8988T (cell line): ENCODE measurements at regions not wholly inside any gene's neighbourhood (a gene's known extent, or its start where the extent isn't known, plus 50 kb on each side); places are given as distances from the start of the nearest gene placed in this dataset.

Experiments
- DNase-seq: peaks from one replicate; pipeline ENCODE4 v3.0.0; 2011

DNA sequence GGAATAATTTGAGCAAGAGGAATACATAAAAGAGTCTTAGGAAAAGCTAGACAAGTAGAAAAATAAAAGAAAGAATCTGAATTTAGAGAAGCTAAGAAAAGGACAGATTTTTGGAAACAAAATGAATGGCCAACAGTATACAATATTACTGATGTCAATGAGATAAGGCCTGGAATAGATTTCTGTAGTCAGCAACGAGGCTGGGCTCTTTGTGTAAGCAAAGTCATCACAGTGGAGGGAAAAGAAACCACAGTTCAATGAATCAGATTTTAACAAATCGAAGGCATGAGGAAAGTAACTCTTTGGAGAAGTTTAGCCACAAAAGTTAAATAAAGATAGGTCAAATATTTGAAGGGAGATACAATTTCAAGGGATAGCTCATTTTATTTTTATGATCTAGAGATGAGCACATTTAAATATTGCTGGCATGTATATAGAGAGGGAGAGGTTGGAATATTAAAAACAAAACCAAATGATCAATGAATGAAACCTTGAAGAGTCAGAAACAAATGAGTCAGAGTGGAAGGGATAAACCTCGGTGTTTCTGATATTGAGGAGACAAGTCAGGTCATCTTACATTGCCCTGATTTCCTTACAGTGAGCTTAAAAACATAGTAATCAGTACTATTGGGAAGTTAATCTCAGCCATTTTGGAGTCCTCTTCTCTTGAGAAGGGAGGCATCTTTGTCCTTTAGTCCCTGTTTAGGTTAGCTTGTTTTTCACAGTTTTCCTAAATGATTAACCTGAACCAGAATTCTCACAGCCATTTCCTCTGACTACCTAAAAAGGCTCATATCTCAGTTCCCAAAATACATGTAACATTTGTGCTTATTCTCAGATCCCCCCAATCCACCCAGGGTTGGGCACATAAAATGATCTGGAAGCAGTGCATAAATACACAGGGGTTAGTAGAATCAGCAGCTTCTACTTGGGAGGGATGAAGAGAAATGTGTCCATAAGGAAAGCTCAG lies 620.0 kb upstream of the B3GALT2 start:
- DNase-seq, result no peak

DNA sequence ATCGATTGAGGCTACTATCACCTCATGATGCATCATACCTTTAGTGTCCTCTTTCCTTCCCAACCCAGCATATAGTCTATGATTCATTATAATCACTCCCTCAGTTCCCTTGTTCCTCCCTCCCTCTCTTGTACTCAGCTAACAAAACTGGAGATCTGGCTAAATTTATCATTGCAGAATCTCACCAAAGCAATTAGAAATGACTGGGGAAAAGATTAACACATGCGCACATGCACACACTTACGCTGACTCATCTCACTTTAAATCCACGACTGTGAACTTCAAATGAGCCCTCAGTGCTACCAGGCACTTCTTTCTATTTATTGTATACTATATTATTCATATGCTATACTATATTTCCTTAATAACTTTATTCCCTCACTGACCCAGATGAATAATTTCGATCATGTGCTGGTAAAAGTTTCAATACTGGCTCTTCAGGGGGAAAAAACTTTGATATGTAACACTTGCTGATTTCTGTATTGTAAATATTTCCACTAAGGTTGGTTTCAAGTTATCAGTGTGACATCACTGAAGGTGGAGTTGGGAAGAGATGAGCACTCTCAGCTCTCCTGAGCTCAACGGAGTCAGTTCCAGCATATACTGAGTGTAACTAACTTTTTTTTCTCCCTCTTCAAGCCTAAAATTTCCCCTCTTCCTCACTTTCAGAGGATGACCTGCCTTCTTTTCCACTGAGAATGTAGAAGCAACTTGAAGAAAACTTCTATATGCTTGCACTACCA lies 613.7 kb upstream of the B3GALT2 start:
- no peak for DNase-seq

DNA sequence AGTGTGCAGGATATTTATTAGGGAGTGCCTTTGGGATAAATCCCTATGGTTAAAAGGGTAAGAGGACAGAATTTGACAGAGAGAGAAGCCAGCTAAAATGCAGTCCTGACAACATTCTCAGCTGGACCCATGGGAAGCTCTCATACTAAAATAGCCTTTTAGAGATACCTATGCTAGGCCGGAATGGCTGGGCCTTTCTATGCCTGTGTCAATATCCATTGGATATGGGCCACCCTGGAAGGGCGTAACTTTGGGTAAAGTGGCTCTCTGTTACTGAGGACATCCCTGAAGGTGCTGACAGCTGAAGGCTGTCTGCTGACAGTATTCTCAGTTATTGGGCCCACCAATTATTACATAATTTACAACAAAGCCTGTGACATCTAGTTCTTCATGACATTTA lies 613.0 kb upstream of the B3GALT2 start:
- no peak for DNase-seq

DNA sequence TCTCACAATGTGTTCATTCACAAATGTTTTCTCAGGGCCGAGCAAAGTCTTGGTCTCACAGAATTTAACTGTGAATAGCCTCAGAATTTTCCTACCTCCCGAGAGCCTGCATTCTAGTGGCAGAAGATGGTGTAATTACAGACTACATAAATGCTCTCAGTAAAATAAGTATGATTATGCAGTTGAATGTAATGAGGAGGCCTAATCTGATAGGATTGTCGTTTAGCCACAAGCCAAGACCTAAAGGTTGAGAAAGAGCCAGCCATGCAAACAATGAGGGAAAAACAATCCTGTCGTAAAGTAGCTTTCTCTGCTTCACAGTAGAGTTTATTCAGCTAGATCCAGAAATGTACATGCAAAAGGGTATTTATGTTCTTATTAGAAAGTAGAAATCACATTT lies 607.8 kb upstream of the B3GALT2 start:
- no peak for DNase-seq

DNA sequence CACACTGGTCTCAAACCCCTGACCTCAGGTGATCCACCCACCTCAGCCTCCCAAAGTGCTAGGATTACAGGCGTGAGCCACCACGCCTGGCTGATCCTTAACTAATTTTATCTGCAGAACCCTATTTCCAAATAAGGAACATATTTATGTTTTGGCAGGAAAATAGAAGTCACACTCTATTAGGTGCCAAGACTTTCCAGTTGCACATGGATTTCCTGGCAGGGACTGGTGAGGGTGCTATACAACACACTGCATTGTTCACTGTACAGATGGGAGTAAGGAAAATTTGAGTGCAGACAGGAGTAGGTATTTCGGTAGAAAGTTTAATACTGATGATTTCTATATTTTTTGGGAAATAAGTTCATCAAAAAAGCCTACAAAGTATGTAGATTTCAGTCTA lies 605.3 kb upstream of the B3GALT2 start:
- DNase-seq, result no peak

DNA sequence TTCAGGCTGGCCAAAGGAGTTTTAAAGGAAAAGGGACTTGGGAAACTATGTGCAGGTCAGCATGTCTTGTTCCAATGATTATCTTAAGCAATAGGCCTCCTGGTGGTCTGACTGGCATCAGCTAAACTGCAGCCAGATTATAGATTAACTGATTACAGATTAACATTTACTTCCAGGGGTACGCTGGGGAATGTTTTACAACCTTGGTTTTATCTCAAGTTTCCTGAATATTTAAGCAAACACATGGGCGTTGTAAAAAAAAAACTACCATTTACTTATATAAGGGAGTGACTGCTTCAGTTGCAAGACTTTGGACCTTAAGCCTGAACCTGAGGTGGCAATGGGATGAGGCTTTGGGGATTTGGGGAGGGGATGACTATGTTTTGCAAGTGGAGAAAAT lies 600.6 kb upstream of the B3GALT2 start:
- DNase-seq, result no peak

DNA sequence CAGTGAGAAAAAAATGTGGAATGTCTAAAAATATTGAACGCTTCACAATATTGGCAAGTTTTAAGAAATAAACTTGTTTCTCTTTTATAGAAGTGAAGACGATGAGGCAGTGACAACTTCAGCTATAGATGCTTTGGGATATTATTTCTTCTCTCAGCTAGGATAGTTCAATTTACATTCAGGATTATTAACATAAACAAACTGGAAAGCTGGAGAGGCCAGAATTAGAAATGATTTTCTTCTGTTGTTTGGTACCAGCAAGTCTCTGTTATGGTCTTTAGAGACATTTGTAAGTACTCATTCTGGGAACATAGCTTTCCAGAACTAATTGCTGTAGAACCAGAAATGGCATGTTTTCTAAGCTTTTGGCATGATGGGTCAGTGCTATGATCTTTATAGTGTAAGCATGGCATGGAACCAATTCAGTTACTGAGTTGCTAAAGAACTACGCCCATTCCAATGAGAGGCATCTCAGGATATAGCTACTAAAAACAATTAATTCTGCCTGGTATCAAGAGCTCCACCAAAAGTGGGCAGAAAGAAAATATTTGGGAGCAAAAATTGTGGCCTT lies 599.5 kb upstream of the B3GALT2 start:
- DNase-seq, result no peak

DNA sequence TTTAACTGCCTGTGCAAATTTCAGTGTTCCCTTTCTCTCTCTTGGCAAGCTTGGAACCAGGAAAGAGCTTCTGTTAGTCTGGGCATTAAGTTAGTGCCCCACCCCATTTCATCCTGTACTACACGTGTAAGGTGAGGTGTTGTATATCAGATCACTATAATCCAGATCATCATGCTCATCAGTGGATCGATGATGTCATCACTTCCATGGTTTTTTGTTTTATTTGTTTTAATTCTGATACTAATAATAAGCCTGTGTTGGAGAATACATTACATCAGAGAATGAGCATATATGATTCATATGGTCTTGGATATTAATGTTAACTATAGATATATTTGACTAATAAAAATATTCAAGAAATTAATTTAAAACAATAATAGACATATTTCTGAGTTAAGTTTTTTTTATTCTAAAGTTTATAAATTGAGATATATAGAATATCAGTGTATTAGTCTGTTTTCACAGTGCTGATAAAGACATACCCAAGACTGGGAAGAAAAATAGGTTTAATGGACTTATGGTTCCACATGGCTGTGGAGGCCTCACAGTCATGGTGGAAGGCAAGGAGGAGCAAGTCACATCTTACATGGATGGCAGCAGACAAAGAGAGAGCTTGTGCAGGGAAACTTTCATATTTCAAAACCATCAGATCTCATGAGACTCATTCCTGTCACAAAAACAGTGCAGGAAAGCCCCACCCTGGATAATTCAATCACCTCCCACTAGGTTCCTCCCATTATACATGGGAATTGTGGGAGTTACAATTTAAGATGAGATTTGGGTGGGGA lies 588.3 kb upstream of the B3GALT2 start:
- DNase-seq, result no peak

DNA sequence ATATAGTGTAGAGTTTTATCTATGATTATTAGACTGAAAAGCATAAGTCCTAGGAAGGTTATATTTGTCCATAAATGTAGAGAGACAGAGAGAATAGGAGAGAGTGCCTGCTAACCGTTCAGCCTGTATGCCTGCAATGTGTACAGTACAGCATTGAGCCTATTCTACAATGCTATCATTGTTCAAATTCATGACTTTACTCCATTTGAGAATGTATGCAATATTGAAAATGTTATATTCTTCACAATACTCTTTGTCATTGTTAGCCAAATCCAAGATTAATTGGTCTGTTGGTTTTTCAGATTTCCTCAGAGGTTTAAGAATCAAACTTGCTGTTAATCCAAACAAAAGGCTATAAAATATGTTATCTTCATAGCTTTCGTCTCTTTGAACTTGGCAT lies 585.2 kb upstream of the B3GALT2 start:
- DNase-seq, result no peak

DNA sequence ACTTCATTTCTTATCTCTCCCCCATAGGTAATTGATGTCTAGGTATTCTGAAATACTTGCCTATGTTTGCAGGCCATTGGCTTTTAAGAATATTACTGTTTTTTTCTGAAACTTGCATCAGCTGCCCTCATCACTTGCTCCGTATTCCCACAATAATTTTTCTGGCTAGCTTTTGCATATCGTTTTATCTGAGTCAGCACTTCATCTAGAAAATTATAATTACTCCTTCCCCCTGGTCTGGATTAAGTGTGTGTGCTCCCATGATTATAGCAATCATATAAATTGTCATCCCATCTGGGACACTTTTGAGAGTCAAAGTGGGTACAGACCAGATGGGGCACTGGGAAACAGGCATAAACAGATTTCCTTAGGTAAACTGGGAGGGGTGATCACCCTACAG lies 583.2 kb upstream of the B3GALT2 start:
- no peak for DNase-seq

DNA sequence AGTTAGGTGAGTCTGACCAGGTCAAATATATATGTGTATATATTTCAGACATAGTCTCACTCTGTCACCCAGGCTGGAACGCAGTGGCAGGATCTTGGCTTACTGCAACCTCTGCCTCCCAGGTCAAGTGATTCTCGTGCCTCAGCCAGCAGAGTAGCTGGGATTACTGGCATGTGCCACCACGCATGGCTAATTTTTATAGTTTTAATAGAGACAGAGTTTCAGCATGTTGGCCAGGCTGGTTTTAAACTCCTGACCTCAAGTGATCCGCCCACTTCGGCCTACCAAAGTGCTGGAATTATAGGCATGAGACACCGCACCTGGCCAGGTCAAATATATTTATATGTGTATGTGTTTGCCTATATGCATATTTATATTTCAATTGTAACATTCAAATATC lies 581.5 kb upstream of the B3GALT2 start:
- no peak for DNase-seq

DNA sequence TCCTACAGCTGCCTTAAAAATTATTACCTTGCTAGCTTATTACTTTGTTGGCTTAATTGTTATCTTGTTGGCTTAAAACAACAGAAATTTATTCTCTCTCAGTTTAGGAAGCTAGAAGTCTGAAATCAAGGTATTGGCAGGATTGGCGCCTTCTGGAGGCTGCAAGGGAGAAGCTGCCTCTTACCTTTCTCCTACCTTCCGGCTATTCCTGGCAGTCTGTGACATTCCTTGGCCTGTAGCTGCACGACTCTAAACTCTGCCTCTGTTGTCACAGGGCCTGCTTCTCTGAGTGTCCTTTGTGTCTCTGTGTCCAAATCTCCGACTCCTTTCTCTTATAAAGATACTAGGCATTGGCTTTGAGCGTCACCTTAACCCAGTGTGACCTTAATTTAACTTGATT lies 579.9 kb upstream of the B3GALT2 start:
- DNase-seq, result no peak

DNA sequence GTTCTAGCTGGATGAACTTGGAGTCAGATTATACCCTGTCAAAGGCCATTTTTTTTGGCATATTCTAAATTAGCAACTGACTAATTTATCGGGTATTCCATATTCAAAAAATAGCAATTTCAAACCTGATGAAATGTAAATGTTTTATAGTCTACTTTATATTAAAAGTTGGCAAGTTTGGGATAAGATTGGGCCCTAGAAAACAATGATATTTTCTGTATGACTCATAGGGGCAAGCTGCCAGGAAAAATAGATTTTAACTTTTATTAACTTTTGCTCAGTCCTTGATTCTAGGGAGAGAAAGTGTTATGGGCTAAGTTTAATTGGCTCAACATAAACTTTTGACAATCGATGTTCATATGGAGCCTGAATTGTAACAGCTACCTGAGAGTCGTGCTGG lies 576.9 kb upstream of the B3GALT2 start:
- no peak for DNase-seq

DNA sequence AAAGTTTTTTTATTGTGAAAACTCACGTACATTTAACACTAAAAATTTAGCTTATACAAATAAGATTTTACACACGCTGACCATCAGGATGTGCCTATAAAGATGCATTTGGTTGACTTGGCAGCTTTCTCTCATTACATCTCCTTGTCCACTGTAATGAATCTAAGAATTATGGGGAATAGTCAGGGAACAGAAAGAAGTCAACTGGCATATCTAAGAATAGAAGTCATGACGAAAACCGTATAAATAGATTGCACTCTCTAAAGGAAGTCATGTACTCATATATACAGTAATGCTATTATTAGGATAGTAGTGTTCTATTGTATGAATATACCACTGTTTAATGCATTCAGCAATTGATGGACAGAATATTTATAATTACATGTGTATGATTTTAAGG lies 575.8 kb upstream of the B3GALT2 start:
- no peak for DNase-seq

DNA sequence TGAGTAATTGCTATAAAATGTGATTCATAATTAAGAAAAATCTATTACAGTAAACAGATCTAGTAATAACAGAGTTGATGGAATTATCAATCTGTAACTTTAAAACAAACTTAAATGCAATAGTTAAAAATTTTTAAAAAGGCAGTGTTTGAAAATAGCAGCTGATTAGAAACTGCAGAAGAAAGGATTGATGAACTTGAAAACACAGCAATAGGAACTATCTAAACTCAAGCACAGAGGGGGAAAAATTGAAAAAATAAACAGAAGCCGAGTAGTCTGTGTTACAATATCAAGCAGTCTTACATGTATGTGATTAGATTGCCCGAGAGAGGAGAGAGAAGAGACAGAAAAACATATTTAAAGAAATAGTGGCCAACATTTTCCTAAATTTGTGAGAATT lies 569.0 kb upstream of the B3GALT2 start:
- no peak for DNase-seq

DNA sequence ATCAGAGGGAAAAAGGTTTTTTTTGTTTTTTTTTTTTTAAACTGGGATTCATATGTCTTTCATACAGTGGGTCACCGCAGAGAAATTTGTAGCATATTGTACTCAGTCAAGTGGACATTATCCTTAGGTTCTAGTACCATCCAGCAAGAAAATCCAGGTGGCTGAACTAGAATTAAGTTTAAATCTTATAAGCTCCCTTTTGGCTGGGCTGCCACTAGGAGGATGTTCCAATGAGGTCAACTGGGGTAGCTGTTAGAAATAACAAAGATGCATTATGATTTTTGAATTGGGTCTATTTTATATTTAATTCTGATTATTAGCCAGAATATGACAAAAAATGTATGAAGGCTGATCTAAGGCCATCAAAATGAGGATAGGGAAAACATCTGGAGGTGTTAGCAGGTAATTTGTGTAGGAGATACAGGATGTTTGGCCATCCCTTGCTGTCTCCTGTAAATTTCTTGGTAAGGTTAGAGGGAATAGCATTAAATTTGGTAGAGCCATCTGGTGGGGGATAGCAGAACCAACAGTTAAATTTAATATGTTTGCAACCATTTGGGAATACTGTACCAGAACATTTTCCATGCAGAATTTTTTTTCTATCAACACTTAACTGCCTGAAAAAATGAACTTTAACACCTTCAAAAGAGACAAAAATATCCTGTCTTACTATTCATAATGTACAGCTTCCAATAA lies 568.5 kb upstream of the B3GALT2 start:
- DNase-seq, result no peak

DNA sequence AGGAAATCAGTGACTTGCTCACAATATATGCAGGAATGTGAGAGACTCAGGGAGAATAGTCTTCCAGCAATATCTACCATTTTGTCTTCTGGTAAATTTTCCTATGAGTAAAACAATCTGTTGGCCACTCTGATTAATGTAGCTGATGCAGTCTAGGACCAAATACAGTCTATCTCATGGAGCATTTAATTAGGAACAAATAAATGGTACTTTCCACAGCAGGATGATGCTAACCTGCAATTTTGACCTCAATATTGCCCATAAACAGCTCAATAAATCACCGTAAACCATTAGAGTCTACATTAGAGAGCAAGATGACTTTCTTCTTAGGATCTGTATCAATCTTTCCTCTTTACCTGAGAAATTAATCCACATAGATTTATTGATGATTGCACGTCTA lies 567.7 kb upstream of the B3GALT2 start:
- no peak for DNase-seq

DNA sequence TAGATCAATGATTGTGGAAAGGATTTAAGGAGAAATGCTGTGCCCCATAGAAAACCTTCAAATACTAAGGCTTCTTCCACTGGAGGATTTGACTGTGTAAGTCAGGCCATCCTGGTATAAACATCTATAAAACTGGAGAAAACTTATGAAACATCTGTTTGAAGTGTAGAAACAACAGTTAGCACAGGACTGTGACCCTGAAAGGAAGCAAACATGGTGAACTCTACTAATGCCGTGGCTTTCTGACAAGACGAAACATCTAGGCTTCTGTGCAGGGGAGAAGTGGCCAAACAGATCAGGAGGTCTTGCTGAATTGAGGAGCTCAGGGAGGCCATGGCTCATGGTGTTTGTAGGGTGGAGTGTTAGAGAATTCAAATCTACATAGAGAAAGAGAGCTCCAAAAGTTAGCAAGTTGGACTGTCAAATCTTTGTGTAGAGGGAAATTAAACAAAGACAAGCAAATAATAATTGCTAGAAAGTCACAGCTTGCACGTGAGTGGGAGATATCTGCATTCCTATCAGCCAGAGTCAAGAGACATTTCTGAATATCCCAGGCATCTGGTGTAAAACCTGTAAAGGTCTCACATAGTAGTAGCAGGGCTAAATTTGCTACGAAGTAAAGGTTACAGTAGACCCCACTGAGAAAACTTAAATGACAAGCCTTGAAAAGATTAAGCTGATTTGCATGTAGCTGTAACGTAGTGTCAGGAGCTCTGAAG lies 566.8 kb upstream of the B3GALT2 start:
- no peak for DNase-seq

DNA sequence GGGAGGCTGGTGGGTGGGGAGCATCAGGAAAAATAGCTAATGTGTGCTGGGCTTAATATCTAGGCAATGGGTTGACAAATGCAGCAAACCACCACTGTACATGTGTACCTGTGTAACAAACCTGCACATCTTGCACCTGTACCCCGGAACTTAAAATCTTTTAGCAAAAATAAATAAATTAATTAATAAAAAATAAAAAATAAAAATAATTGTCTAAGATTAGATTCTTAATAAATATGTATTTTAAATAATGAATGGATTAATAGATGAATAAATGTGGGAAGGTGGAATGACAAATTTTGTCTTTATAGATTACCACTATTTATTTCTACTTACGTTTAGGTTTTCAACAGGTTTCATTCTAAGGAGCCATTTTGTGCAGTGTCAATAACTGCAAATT lies 563.5 kb upstream of the B3GALT2 start:
- no peak for DNase-seq

DNA sequence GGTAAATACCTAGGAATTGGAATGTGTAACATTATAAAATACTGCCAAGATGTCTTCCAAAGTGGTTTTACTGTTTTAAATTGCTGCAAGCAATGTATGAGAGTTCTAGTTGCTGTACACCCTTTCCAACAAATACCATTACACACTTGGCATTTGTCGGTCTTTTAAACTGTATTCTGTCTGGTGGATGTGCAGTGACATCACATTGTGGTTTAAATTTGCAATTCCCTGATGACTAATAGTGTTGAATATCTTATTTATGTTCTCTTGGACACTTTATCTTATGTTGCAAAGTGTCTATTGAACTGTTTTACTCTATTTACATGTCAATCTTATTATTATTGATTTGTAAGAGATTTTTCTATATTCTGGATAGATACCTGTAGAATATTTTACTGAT lies 561.2 kb upstream of the B3GALT2 start:
- DNase-seq, result no peak

DNA sequence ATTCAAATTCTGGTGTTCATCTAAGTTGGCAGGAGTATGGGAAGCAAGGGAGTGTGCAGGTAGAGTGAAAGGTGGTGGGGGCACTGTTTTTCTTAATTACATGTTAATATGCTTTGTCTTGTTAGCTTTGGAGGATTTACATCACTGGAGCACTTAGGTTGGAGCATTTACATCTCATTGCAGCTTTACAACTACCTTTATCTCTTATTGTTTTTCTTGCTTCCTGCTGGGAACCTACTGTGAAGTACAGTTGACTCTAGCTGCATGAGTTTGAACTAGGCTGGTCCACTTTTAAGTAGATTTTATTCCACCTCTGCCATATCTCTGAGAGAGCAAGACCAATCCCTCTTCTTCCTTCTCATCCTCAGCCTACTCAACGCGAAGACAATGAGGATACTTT lies 554.8 kb upstream of the B3GALT2 start:
- DNase-seq, result no peak

DNA sequence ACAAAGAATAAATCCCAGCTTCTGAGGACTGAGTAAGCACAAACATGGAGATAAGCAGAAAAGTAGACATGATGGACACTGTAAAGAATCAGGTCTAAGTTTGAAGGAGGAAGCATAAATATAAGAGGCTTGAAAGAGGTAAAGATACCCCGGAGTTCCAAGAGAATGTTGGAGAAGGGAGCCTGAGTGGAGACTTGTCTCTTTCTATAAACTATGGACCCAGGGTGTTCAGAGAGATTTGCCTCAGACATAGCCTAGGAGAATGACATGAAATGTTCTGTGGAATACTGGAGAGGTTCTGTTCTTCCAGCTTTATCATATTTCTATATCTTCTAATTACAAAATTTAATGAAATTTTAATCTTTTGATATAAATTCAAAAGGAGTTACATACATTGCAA lies 554.3 kb upstream of the B3GALT2 start:
- DNase-seq, result no peak
